PC-9 (cell line): ENCODE measurements at regions not wholly inside any gene's neighbourhood (a gene's known extent, or its start where the extent isn't known, plus 50 kb on each side); places are given as distances from the start of the nearest gene placed in this dataset.

Source experiments
- BruUV-seq: library from RNA; stranded (reverse); fragments of 400-500 nt; replicated peaks from 2 replicates; lab custom pipeline; 2021; lab: Mats Ljungman, UMichigan
- CTCF ChIA-PET: fragments of 300-600 bp; sonication (Branson Sonifier 250); formaldehyde crosslinking; loops from one replicate; lab custom pipeline; 2022; ENCODE audit warnings: antibody characterized with exemption; lab: Charles Lee
- POLR2A ChIA-PET: fragments of 300-600 bp; sonication (Branson Sonifier 250); formaldehyde crosslinking; loops from one replicate; lab custom pipeline; 2022; ENCODE audit warnings: antibody characterized with exemption; ENCODE audit not compliant: unreplicated experiment; lab: Charles Lee
- DNase-seq, 2 experiments: peaks; one replicate each; pipeline versions ENCODE4 v3.0.0 to v3.0.0-alpha.2; 2015 to 2022; ENCODE audit warnings: mixed read lengths in 1 of 2
- H2AFZ ChIP-seq: fragments of 200-600 bp; sonication (generic); 2 replicates; pipeline ENCODE4 v1.8.1; 2017; ENCODE audit warnings: antibody characterized with exemption
- H3F3A ChIP-seq: fragments of 200-600 bp; sonication (generic); 2 replicates; pipeline ENCODE4 v1.8.1; 2017; ENCODE audit warnings: antibody characterized with exemption, mild to moderate bottlenecking, low read depth; ENCODE audit not compliant: insufficient read depth
- H3K27ac ChIP-seq: fragments of 200-600 bp; sonication (generic); 2 replicates; pipeline ENCODE4 v1.6.1; 2016; ENCODE audit warnings: mixed run types
- H3K27me3 ChIP-seq: fragments of 200-600 bp; sonication (generic); 2 replicates; pipeline ENCODE4 v1.6.1; 2016; ENCODE audit warnings: low read depth, mixed run types; ENCODE audit not compliant: insufficient read depth
- H3K36me3 ChIP-seq: fragments of 200-600 bp; sonication (generic); 2 replicates; pipeline ENCODE4 v1.6.1; 2016; ENCODE audit warnings: low read depth, mixed run types
- H3K4me1 ChIP-seq: fragments of 200-600 bp; sonication (generic); replicated peaks from 2 replicates; pipeline ENCODE4 v1.6.1; 2016; ENCODE audit warnings: mixed run types; ENCODE audit not compliant: insufficient read depth
- H3K4me2 ChIP-seq: fragments of 200-600 bp; sonication (generic); 2 replicates; pipeline ENCODE4 v1.6.1; 2017; ENCODE audit warnings: mixed run types
- H3K4me3 ChIP-seq: fragments of 200-600 bp; sonication (generic); 2 replicates; pipeline ENCODE4 v1.6.1; 2016; ENCODE audit warnings: mixed run types
- H3K79me2 ChIP-seq: fragments of 200-600 bp; sonication (generic); 2 replicates; pipeline ENCODE4 v1.6.1; 2017; ENCODE audit warnings: low read depth, mixed run types
- H3K9me2 ChIP-seq: fragments of 200-600 bp; sonication (generic); 2 replicates; pipeline ENCODE4 v1.8.1; 2017; ENCODE audit warnings: mild to moderate bottlenecking; ENCODE audit not compliant: insufficient read depth
- H3K9me3 ChIP-seq: fragments of 200-600 bp; sonication (generic); 2 replicates; pipeline ENCODE4 v1.8.1; 2016; ENCODE audit warnings: low read depth; ENCODE audit not compliant: insufficient read depth
- H4K20me1 ChIP-seq: fragments of 200-600 bp; sonication (generic); 2 replicates; pipeline ENCODE4 v1.8.1; 2017; ENCODE audit not compliant: insufficient read depth
- EZH2 ChIP-seq: fragments of 200-600 bp; sonication (generic); IDR thresholded peaks from 2 replicates; pipeline ENCODE4 v1.8.0; 2017; ENCODE audit warnings: antibody characterized with exemption, low read depth
- intact Hi-C: fragments of 100-400 bp; cut with micrococcal nuclease; formaldehyde crosslinking; loops from one replicate; pipeline ENCODE4 v1.10.0; 2022; ENCODE audit not compliant: unreplicated experiment
- TF ChIP-seq, protein P1 (sequence below): fragments of 200-600 bp; sonication (generic); conservative IDR thresholded peaks from 2 replicates; pipeline ENCODE4 v1.6.1; 2017; ENCODE audit warnings: mixed run types, antibody characterized with exemption, mild to moderate bottlenecking, moderate library complexity

DNA sequence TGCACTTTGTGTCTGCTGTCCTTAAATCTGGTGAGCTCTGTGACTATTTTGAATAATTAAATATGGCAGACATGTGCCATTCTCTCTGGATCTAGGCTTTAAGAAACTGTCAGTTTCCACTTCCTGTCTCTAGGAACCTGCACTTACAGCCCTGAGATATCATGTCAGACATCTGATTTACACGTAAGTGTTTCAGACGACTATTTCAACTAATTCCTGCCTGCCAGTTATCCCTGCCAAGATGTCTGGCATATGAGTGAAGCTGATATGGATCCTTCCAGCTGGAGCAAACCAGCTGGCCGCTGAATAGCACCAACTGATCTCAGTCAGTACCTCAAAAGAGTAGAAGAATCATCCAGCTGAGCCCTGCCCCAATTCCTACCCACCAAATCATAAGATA is 362.2 kb upstream of the SMIM30 start:
- no peak overlapping the region for H2AFZ ChIP-seq
- H3K4me3 ChIP-seq = no peak overlapping the region
- POLR2A ChIA-PET = interaction anchor here (0.7 kb wide), 1 partner anchor 526 kb away, joined by 16 read pairs; no protein-coding TSS in a partner anchor
- no peaks in the 10 kb centered on the region for H3K4me1 ChIP-seq
- no TSS peak for BruUV-seq
- TF ChIP-seq EZH2 = no peak
- TF ChIP-seq, protein P1, sequence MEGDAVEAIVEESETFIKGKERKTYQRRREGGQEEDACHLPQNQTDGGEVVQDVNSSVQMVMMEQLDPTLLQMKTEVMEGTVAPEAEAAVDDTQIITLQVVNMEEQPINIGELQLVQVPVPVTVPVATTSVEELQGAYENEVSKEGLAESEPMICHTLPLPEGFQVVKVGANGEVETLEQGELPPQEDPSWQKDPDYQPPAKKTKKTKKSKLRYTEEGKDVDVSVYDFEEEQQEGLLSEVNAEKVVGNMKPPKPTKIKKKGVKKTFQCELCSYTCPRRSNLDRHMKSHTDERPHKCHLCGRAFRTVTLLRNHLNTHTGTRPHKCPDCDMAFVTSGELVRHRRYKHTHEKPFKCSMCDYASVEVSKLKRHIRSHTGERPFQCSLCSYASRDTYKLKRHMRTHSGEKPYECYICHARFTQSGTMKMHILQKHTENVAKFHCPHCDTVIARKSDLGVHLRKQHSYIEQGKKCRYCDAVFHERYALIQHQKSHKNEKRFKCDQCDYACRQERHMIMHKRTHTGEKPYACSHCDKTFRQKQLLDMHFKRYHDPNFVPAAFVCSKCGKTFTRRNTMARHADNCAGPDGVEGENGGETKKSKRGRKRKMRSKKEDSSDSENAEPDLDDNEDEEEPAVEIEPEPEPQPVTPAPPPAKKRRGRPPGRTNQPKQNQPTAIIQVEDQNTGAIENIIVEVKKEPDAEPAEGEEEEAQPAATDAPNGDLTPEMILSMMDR = no peak
- no peaks in the 10 kb centered on the region for H3K36me3 ChIP-seq
- no peaks in the 10 kb centered on the region for H3K79me2 ChIP-seq
- H3K27me3 ChIP-seq = no peaks in the 10 kb centered on the region
- H3F3A ChIP-seq = no peaks in the 10 kb centered on the region
- no peaks in the 10 kb centered on the region for H3K9me3 ChIP-seq
- no peak overlapping the region for H3K4me2 ChIP-seq
- CTCF ChIA-PET = no interaction called here
- H3K27ac ChIP-seq = no peak overlapping the region
- DNase-seq = no peak
- intact Hi-C loops = no loop called here
- H3K9me2 ChIP-seq = no peaks in the 10 kb centered on the region
- H4K20me1 ChIP-seq = no peaks in the 10 kb centered on the region

DNA sequence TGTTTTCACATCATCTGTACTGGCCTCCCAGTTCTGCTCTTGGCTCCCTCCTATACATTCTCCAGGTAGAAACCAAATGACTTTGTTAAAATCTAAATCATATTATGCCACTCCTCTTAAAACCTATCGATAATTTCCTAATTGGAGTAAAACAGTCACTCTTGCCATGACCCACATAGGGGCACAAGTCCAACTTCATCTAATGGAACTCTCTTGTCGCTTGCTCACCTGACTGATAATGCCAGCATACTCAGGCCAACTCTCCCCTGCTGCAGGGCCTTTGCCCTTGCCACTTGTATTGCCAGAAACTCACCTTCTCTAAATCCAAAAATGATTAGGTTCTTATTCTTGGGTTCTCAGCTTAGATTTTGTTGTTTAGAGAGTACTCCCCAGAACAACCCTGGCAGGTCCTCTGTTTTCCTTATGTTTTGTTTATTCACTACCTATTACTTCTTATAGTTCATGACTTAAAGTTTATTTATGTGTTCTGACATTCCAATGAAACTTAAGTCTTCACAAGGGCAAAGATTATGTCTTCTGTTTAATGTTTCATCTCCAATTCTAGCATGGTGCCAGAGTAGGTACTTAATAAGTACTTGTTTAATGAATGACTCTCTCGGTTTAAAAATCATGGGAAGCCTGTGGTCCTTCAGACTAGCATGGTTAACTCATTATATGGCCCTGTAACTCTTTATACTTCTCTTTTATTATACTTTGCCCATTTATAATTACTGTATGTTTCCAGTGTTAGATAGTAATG is 345.9 kb upstream of the SMIM30 start:
- Histone ChIP-seq H3K4me2 (no peak overlapping the region), H3K4me1 (no peaks in the 10 kb centered on the region), H3K4me3 (no peak overlapping the region), H2AFZ (no peak overlapping the region), H3K9me2 (no peaks in the 10 kb centered on the region), H4K20me1 (no peaks in the 10 kb centered on the region), H3K27me3 (no peaks in the 10 kb centered on the region), H3K79me2 (no peaks in the 10 kb centered on the region), H3K9me3 (no peaks in the 10 kb centered on the region), H3K27ac (no peak overlapping the region), H3F3A (no peaks in the 10 kb centered on the region), H3K36me3 (no peaks in the 10 kb centered on the region)
- intact Hi-C loops = no loop called here
- TF ChIP-seq, protein P1 = no peak
- no peak for TF ChIP-seq EZH2
- BruUV-seq = no TSS peak
- DNase-seq = no peak
- CTCF ChIA-PET = no interaction called here
- POLR2A ChIA-PET = no interaction called here

DNA sequence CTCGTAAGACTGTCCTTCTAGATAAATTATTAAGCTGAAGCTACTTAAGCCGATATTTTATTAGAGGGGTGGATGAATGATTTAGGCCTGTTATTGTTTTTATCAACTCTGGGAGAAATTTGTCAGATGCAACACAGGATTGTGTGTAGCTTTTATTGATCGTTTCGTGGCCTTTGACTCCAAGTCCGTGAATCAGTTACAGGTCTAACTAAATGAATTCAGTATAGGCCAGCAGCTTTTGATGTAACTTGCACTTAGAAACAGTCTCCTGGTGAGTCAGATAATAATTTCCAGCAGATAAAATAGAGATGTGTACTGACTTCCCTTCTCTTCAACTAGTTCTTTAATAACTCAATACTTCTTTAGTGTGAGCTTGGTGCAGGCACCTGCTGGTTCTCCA is 341.7 kb upstream of the SMIM30 start:
- no TSS peak for BruUV-seq
- CTCF ChIA-PET = no interaction called here
- H3K36me3 ChIP-seq = no peaks in the 10 kb centered on the region
- H3K79me2 ChIP-seq = no peaks in the 10 kb centered on the region
- no peak for DNase-seq
- no peak overlapping the region for H3K4me3 ChIP-seq
- no peak overlapping the region for H2AFZ ChIP-seq
- no peaks in the 10 kb centered on the region for H3F3A ChIP-seq
- H3K27ac ChIP-seq = no peak overlapping the region
- POLR2A ChIA-PET = no interaction called here
- H3K27me3 ChIP-seq = no peaks in the 10 kb centered on the region
- intact Hi-C loops = no loop called here
- no peaks in the 10 kb centered on the region for H3K4me1 ChIP-seq
- H3K9me2 ChIP-seq = no peaks in the 10 kb centered on the region
- TF ChIP-seq, protein P1 = no peak
- no peak for TF ChIP-seq EZH2
- no peaks in the 10 kb centered on the region for H4K20me1 ChIP-seq
- H3K9me3 ChIP-seq = no peaks in the 10 kb centered on the region
- no peak overlapping the region for H3K4me2 ChIP-seq
